ENCODE measurements at regions not wholly inside any gene's neighbourhood (a gene's known extent, or its start where the extent isn't known, plus 50 kb on each side); places are given as distances from the start of the nearest gene placed in this dataset.

GRCh38 chr15:47188758-47189507 is 528.4 kb upstream of the SEMA6D start:
- Histone ChIP-seq H3K79me2 (ENCODE audit: insufficient read depth, low read length) (no peaks in the 10 kb centered on the region), H2BK12ac (ENCODE audit: insufficient read length, low read depth, low read length) (no peak overlapping the region), H3K9me3 (ENCODE audit: control insufficient read depth, low read depth, low read length) (no peaks in the 10 kb centered on the region), H4K5ac (ENCODE audit: insufficient read length, low read depth, low read length) (no peak overlapping the region), H3K14ac (ENCODE audit: insufficient read depth, low read length) (no peak overlapping the region), H3K18ac (ENCODE audit: insufficient read length, low read depth, low read length) (no peak overlapping the region), H4K8ac (replicated peaks; ENCODE audit: insufficient read length, low read depth, low read length) (no peak overlapping the region), H3K27me3 (ENCODE audit: insufficient read depth, low read length) (peaks cover 21% of the 10 kb centered on the region; the same call in 1 of the 2 replicates), H2AK5ac (ENCODE audit: insufficient read length, low read length) (no peak overlapping the region), H2BK5ac (ENCODE audit: insufficient read length, low read length) (no peak overlapping the region), H2AFZ (ENCODE audit: low read length) (no peak overlapping the region), H3K23me2 (ENCODE audit: insufficient read length, low read depth, low read length, poor library complexity, severe bottlenecking) (peaks cover 10% of the 10 kb centered on the region), H3K4me1 (ENCODE audit: insufficient read depth, low read length) (peaks cover 2% of the 10 kb centered on the region; the same call in 1 of the 2 replicates), H3K4ac (ENCODE audit: low read depth, low read length) (no peak overlapping the region), H2BK20ac (ENCODE audit: low read depth, low read length, poor library complexity, severe bottlenecking) (no peak overlapping the region), H3K79me1 (ENCODE audit: insufficient read depth, low read depth, low read length, poor library complexity, severe bottlenecking) (no peaks in the 10 kb centered on the region), H4K20me1 (ENCODE audit: control insufficient read depth, insufficient read depth, insufficient read length) (no peaks in the 10 kb centered on the region), H3K4me2 (ENCODE audit: insufficient read depth, insufficient read length, low read length) (no peak overlapping the region), H2BK120ac (ENCODE audit: low read depth, low read length, poor library complexity, severe bottlenecking) (no peak overlapping the region), H3K27ac (ENCODE audit: insufficient read length, low read depth, low read length) (no peak overlapping the region), H3K23ac (ENCODE audit: insufficient read length, low read depth, low read length) (no peak overlapping the region), H3T11ph (ENCODE audit: low read length) (no peak overlapping the region), H3K56ac (ENCODE audit: insufficient read length, low read depth, low read length) (no peak overlapping the region), H2BK15ac (ENCODE audit: low read depth, low read length) (no peak overlapping the region), H4K91ac (ENCODE audit: insufficient read length, low read depth, low read length) (no peak overlapping the region), H3K9ac (ENCODE audit: extremely low read depth, insufficient read length, low read length) (no peak overlapping the region)
- no peak overlapping the region; a peak in 1 of 7 replicates for H3K27ac Mint-ChIP-seq
- peaks cover 94% of the 10 kb centered on the region for H3K27me3 Mint-ChIP-seq (ENCODE audit: low read depth)
- no CpG with 5 or more reads among the region's 1 CpG for WGBS (ENCODE audit: extremely low coverage, insufficient read length, low lambda C conversion rate)
- TF ChIP-seq, protein P1, sequence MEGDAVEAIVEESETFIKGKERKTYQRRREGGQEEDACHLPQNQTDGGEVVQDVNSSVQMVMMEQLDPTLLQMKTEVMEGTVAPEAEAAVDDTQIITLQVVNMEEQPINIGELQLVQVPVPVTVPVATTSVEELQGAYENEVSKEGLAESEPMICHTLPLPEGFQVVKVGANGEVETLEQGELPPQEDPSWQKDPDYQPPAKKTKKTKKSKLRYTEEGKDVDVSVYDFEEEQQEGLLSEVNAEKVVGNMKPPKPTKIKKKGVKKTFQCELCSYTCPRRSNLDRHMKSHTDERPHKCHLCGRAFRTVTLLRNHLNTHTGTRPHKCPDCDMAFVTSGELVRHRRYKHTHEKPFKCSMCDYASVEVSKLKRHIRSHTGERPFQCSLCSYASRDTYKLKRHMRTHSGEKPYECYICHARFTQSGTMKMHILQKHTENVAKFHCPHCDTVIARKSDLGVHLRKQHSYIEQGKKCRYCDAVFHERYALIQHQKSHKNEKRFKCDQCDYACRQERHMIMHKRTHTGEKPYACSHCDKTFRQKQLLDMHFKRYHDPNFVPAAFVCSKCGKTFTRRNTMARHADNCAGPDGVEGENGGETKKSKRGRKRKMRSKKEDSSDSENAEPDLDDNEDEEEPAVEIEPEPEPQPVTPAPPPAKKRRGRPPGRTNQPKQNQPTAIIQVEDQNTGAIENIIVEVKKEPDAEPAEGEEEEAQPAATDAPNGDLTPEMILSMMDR (conservative IDR thresholded peaks at IDR 0.05): no peak
- H3K4me1 Mint-ChIP-seq: peaks cover 28 to 33% of the 10 kb centered on the region in 2 experiments
- H3K4me3 Mint-ChIP-seq: 0 out of 5 replicates have a peak overlapping the region, but pooled peaks of 1 of the 2 experiments have one; percentile 18
- H3K36me3 Mint-ChIP-seq (ENCODE audit: insufficient read depth in 1 of 3, low read depth in 3 of 3): no peaks in the 10 kb centered on the region
- H3K9me3 Mint-ChIP-seq: no peaks in the 10 kb centered on the region; a peak in 2 of 5 replicates
- peak; percentile 77 for DNase-seq

Data from H9 (cell line).